ENCODE measurements at regions not wholly inside any gene's neighbourhood (a gene's known extent, or its start where the extent isn't known, plus 50 kb on each side); places are given as distances from the start of the nearest gene placed in this dataset.

GRCh38 chrX:123088331-123088730, 95.7 kb upstream of the GRIA3 start (continued):
- no peak for TF ChIP-seq HNRNPL (IDR thresholded peaks at IDR 0.05; ENCODE audit: low read depth, low read length)
- no peak for TF ChIP-seq EP300 (IDR thresholded peaks at IDR 0.05; ENCODE audit: low read length)
- TF ChIP-seq ZNF124 (CRISPR knock-in tag; IDR thresholded peaks at IDR 0.05) = no peak
- no peak for TF ChIP-seq EHMT2 (IDR thresholded peaks at IDR 0.05)
- TF ChIP-seq ZNF766 (CRISPR knock-in tag; conservative IDR thresholded peaks at IDR 0.05) = no peak
- TF ChIP-seq HNRNPH1 (optimal IDR thresholded peaks at IDR 0.05; ENCODE audit: low read depth, low read length) = no peak
- TF ChIP-seq DNMT1 (IDR thresholded peaks at IDR 0.05) = no peak

GRCh38 chrX:123088930-123089329, 95.1 kb upstream of the GRIA3 start:
- ChIA-PET POLR2A (no interaction called here), CTCF (ENCODE audit: low intra/inter-chr PET ratio) (no interaction called here)
- FAIRE-seq = no peak
- Histone ChIP-seq H3K4me2 (ENCODE audit: insufficient read depth, low read length) (no peak overlapping the region), H3K79me2 (ENCODE audit: control insufficient read depth, insufficient read depth, low read length) (no peaks in the 10 kb centered on the region), H3K9ac (ENCODE audit: insufficient read depth in 1 of 2, low read depth in 2 of 2, low read length in 2 of 2) (no peak overlapping the region), H3K36me3 (ENCODE audit: control insufficient read depth, insufficient read depth, low read length) (no peaks in the 10 kb centered on the region), H4K20me1 (replicated peaks; ENCODE audit: control insufficient read depth, insufficient read depth, low read length) (no peaks in the 10 kb centered on the region), H3K9me3 (replicated peaks; ENCODE audit: control insufficient read depth, insufficient read depth, low read depth, low read length) (no peaks in the 10 kb centered on the region), H3K27me3 (ENCODE audit: control insufficient read depth in 2 of 2, insufficient read depth in 2 of 2, low read length in 2 of 2) (no peaks in the 10 kb centered on the region), H2AFZ (ENCODE audit: low read depth, low read length) (no peak overlapping the region), H3K9me1 (ENCODE audit: control insufficient read depth, insufficient read depth, low read length) (no peaks in the 10 kb centered on the region), H3K4me1 (replicated peaks in 1 of 2; ENCODE audit: control insufficient read depth in 2 of 2, insufficient read depth in 2 of 2, low read length in 2 of 2) (no peaks in the 10 kb centered on the region), H3K4me3 (no peak overlapping the region), H3K27ac (ENCODE audit: extremely low read depth, low read depth, low read length) (no peak overlapping the region)
- intact Hi-C loops (cut with micrococcal nuclease) = no loop called here
- no TSS peak for BruUV-seq (replicated peaks)
- ATAC-seq = no peak
- TF ChIP-seq CC2D1A (IDR thresholded peaks at IDR 0.05) (no peak), GTF3C2 (IDR thresholded peaks at IDR 0.05; ENCODE audit: borderline replicate concordance, extremely low read depth, insufficient read length) (no peak), SP1 (CRISPR knock-in tag; IDR thresholded peaks at IDR 0.05) (no peak), NELFE (IDR thresholded peaks at IDR 0.05; ENCODE audit: insufficient read depth, insufficient read length) (no peak), CEBPG (CRISPR knock-in tag; IDR thresholded peaks at IDR 0.05) (no peak), CEBPG (tag; conservative IDR thresholded peaks at IDR 0.05 in 1 of 2, IDR thresholded peaks at IDR 0.05 in 1 of 2) (no peak), CEBPB (tag; IDR thresholded peaks at IDR 0.05) (0 out of 2 replicates have a peak, but pooled peaks have one; percentile 12)
- 2% methylated on average over 3 of the region's 3 CpGs for WGBS (ENCODE audit: insufficient coverage, low coverage, missing lambda C conversion rate)
- no peak for DNase-seq (ENCODE audit: extremely low read depth in 1 of 4, low spot score in 3 of 4)
- in situ Hi-C loops (cut with MboI) = no loop called here

Measured in K562 (cell line).